HG03460 (cell line): ENCODE measurements at regions not wholly inside any gene's neighbourhood (a gene's known extent, or its start where the extent isn't known, plus 50 kb on each side); places are given as distances from the start of the nearest gene placed in this dataset.

Experiments used
- ATAC-seq: cut with Tn5 transposase; IDR thresholded peaks from one replicate; pipeline ENCODE4 v1.9.1; 2021; ENCODE audit not compliant: unreplicated experiment

DNA sequence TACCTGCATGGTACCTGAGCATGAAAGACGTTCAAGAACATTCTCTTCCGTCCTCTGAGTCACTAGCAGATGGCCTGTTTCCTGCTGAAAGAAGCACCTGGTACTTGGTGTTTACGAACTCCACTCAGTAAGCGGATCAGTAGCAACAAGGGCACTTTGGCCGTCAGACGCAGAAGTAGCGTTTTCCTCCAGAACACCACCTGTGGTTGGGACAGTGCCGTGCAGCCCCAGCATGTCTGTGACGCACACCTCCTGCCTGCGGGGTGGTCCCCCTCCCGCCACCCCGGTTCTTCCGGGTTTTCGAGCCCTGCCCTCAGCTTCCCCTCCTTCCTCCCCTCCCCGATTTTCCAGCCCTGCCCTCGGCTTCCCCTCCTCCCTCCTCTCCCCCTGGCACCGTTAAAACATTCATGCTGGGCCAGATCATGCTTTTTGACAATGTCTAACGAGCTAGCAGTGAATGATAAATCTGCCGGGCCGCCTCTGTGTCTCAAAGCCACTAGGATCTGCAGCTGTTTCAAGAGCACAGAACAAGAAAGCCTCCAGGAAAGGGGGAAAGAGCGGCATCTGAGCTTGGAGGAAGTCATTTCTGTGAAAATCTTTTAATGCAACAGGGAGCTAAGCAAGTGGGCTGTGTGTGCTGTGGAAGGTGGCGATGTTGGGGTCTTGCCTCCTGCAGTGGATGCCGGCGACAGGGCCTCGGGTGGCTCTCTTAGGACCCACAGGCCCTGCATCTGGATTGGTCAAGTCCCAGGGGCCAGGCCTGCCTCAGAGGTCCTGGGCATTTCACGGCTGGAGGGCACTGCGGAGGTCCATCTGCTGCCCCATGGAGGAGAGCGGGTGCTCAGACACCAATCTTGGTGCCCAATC, 207.9 kb downstream of the ERMARD start:
- ATAC-seq = peak; percentile 76

DNA sequence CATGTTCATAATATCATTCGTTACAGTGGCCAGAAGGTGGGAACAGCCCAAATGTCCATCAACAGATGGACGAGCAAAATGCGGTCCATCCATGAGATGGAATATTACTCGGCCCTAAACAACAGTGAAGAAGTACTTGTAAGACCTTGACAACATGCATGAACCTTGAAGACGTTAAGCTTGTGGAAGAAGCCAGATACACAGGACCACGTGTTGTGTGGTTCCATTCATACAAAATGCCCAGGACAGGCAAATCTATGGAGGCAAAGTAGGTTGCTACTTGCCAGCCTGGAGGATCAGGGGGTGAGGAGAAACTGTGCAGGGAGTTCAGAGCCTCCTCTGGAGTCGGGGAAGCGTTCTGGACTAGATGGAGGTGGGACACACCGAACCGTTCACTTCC, 207.1 kb downstream of the ERMARD start:
- no peak for ATAC-seq

DNA sequence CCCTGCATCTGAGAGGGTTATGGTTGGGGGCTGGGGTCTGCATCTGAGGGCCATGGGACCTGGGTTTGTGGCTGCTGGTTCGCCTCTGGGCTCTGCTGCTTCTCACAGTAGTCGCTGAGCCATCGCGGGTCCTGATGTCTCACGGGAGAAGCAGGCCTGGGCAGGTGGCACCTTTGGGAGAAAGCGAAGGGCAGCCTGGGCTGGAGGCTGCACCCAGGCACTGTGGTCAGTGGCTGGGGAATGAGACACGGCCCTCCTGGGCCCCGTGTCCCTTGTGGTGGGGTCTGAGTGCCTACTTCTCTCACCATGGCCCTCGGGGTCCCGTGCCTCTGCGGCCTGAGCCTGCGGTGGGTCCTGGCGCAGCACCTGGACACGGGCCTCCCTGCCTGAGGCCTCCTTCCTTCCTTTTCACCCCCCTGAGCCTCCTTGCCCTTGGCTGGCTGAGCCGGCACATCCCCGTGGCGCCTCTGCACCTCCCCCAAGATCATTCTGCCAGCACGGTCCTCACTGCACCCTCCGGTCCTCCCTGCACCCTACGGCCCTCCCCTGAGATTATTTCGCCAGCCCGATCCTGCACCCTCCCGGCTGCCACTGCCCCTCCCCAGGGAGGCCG, 206.0 kb downstream of the ERMARD start:
- ATAC-seq = no peak

DNA sequence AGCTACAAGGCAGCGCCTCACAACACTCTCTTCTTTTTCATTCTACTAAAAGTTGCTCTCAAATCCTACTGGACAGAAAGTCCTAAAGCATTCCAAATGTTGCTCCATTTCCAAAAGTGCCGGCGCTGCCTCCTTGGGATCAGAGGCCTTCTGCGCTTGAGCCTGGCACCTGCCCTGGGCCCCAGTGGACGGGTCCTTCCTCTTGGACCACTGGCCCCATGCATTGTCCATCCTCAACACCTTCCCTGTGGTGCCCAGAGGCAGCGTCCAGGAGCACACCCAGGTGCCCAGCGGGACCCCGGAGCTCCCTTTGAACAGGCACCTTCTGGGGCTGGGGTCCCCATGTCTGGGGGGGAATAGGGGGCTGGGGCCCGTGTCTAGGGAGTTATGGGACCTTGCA, 205.2 kb downstream of the ERMARD start:
- ATAC-seq = no peak

DNA sequence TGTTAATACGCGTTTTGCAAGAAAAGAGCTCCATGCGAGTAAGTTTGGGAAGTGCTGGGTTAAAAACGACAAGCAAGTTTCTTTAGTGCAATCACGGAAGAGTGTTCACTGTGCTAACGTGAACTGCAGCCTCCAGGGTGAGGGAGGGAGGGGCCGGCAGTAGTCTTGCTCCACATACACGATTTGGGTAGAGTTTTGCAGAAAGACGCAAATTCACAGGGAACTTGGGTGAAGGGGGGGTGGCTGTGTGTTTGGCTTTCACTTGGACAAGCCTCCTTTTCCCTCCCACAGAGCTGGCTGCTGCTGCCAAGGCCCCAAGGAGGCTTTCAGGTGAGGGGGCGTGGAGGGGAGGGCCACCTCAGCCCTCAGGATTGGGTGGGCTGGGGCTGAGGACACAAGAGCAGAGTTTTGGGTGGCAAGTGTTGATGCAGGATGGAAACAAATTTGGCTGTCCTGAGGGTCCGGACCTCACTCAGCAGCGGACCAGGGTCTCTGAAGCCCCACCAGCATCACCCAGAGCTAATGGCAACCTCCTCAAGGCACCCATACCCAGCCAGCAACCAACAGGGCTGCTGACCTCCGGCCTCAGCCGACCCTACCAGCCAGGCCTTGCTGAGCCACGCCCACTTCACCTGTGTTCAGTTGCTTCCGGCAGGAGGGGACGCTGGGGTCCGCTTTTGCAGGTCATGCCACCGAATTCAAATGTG, 204.5 kb downstream of the ERMARD start:
- no peak for ATAC-seq

DNA sequence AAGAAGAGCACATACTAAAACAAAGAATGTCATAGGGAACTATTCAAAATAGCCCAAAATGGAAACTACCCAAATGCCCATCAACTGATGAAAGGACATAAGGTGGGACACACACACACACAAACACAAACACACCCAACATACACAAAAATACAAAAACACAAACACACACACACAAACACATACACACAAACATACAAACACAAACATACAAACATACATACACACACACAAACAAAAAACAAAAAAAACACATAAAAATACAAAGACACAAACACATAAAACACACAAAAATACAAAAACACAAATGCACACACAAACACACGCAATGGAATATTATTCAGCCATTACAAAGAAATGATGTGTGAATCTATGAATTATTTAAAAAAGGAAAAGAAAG, 203.6 kb downstream of the ERMARD start:
- no peak for ATAC-seq

DNA sequence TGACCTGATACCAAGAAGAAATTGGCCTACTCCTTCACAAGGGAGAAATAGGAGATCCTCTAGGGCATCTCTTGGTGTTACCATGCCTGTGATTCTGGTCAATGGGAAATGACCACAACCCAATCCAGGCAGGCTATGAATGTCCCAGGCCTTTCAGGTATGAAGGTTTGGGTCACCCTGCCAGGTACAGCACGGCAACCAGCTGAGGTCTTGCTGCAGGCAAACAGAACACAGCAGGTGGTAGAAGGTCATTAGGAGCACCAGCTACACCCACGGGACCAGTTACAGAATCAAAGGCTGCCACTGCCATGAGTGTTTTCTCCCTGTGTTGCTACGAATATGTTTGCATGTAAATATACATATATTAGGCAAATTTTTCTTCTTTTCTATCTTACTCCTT, 202.3 kb downstream of the ERMARD start:
- ATAC-seq = no peak

DNA sequence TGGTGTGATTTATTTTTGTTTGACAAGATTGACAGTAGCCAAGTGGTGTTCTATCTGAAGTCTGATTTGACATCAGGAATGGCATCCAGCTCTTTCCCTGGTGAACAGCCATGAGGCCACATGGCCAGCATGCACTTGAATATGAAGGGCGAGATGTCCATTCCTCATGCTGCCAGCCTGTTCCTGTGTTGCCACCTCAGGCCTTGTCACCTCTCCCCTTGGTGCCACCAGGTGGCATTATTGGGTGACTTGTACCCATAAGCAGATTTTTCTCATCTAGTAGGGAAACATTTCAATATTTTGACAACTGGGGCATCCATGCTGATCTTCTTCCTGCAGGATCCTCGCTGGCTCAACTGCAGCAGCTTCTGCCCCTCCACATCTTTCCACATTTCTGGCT, 199.1 kb downstream of the ERMARD start:
- ATAC-seq = no peak

DNA sequence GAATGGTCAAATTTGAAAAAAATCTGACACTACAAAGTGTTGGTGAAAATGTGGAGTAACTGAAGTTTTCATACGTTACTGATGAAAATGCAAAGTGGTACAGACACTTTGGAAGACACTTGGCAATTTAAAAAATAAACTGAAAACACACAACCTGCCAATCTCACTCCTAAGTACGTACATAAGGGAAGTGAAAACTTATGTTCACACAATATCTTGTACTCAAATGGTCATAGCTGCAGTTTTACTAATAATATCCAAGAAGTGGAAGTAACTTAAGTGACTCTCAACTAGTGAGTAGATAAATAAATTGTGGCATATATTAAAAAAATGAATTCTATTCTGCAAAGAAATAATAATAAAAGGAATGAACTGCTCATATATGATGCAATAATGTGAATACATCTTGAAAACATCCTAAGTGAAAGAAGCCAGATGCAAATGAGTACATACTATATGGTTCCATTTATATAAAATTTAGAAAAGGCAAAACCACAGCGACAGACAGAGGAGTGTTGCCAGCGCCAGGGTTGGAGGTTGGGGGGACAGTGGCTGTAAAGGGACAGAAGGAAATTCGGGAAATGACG, 198.2 kb downstream of the ERMARD start:
- no peak for ATAC-seq

DNA sequence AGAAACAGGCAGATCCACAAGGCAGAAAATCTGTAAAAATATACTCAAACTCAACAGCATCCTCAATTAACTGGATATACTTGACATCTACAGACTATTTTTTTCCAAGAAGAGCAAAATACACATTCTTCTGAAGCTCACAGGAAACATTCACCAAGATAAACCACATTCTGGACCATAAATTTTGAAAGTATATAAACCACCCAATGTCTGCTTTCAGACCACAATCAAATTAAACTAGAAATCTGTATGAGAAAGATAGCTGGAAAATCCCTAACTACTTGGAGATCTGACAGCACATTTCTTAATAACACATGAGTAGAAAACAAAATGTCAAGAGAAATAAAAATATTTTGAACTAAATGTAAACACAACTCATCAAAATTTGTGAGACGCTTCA, 195.5 kb downstream of the ERMARD start:
- no peak for ATAC-seq

DNA sequence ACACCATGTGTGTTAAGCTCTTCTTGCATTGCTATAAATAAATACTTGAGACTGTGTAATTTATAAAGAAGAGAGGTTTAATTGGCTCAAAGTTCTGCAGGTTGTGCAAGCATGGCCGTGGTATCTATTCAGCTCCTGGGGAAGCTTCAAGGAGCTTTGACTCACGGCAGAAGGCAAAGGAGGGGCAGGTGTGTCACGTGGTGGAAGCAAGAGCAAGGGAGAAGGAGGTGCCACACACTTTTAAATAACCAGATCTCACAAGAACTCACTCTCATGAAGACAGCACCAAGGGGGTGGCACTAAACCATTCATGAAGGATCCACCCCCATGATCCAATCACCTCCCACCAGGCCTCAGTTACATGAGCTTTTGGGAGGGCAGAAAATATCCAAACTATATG, 193.7 kb downstream of the ERMARD start:
- ATAC-seq = no peak

DNA sequence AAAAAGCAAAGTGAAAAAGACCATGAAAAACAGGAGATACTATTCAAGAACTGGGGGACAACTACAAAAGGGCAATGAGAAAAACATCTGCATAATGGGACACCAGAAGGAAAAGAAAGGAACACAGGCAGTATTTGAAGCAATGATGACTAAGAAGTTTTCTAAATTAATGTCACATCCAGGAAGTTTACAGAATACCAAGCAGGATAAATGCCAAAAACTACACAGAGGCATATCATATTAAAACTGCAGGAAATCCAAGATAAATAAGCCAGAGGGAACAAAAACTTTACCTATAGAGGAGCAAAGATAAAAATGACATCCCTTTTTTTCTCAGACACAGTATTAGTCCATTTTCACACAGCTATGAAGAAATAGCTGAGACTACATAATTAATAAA, 193.0 kb downstream of the ERMARD start:
- ATAC-seq = no peak

DNA sequence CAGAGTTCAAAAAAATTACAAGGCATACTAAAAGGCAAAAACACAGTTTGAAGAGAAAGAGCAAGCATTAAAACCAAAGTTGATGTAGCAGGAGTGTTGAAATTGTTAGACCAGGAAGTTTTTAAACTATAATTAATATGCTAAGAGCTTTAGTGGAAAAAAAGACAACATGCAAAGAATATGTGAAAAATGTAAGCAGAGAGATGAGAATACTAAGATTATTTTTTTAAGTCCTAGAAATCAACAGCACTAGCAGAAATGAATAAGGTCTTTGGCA, 192.6 kb downstream of the ERMARD start:
- no peak for ATAC-seq

DNA sequence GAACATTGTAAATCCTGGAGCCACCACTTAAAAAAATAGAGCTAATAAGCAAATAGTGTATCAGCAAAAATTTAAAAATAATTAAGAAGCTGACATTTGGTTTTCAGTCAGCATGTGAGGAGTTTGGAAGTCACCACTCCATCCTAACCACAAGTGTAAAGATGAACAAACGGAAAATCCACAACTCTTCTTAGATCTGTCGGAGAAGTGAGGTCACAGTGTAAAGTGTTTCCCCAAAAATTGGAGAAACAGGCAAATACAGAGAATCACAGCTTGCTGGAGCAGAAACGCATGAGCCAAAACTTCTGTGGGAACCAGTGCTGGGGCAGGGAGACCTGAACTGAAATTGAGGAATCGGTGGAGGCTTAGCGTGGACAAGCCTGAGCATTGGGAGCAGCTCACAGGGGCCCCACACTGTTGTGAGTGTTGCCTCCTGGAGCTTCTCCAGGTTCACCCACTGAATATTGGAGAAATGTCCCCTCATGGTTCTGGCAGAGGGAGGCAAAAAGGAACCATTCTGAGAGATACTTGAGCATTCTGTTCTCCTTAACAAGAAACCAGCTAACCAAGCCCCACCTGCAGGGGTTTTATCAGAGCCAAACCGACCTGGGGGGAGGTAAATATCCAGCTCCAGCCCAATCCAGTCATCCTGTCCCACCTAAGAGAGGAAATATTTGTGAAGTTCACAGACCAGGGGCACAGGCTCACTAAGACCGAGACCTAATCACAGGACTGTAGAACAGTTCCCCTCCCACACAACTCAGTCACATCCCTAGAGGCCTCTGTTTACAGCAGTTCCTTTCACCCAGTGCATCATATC, 192.0 kb downstream of the ERMARD start:
- no peak for ATAC-seq

DNA sequence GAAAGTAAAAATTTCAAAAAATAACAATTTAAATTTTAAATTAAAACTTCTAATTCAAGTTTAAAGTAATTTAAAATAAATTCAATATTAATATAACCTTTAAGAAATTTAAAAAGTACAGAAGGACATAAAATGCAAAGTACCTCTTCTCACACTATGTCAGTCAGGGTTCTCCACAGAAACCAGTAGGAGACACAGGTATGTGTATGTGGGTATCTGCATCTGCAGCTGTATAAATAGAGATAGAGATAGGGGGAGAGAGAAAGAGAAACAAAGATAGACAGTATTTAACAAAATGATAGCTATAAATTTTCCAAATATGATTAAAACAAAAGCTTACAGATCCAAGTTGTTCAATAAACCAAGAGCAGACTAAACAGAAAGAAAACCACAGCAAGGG, 190.8 kb downstream of the ERMARD start:
- ATAC-seq = no peak

DNA sequence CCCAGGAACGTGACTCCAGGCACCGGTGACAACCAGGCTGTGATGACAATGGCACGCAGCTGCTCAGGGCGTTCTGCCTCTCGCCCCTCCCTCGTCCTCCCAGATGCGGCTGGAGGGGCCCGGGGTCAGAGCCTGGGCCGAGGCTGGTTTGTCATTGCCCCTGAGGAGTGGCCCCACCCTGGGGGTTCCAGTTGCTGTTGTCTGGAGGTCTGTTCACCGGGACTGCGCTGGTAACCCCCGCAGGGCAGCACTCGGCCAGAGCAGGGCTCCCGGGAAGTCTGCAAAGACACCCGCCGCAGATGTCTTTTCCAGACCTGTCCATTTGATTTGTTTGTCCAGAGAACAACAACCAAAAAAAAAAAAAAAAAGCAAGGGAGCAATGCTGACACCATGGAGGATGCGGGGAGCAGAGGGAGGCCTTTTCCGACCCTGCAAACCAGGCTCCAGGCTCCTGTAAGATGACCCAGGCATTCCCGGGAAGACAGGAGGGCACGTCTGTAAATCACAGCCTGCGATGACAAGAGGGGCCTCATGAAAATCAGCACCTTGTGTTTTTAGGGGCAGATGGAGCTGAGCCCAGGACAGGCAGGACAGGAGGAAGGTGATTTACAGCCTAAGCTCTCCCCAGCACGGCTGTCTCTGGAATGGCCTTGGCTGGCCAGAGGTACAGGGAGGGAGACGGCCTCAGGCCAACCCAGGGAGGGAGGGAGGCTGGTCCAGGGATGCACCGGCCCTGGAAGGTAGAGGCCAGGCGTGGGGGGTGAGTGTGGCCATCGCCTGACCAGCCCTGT, 189.3 kb downstream of the ERMARD start:
- ATAC-seq = no peak

DNA sequence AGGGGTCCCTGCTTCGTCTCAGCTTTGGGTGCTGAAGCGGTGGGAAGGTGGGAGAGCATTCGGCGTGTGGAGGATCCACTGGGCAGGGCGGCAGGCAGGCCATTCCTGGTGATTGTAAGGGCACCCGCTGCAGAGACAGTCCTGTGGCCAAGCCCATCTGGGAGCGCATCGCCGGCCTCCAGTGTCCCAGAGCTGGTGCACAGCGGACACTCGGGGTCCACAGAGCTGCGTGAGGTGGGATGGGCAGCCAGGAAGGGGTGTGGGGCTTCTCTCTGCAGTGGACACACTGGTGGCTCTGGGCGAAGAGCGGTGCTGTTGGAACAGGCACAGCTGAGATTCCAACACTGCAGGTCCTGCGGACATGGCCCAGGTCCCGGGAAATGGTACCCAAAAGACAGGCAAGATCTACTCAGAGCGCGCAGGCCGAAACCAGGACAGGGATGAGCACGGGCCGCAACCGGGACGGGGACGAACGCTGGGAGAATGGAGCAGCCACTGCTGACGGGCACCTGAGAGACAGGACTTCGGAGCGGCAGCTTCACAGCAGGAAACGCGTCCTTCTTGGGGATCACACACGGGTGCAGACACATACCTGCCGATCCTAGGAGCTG, 188.2 kb downstream of the ERMARD start:
- ATAC-seq = no peak

DNA sequence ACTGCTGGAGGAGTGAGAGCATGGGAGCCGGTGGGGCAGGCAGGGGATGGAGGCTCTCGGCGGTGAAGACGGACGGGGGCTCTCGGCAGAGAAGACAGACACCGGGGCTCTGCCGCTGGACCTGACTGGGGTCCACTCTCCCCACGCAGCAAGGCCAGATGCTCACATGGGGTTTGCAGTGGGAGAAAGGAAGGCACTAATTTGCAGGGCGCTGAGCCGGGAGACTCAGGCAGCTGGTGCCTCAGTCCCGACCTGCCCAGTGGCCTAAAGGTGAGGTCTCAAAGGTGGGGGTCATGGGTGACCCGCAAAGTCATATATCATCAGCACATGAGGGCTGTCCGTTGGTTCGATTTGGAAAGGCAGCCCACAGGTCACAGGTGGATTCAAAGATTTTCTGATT, 187.3 kb downstream of the ERMARD start:
- no peak for ATAC-seq

DNA sequence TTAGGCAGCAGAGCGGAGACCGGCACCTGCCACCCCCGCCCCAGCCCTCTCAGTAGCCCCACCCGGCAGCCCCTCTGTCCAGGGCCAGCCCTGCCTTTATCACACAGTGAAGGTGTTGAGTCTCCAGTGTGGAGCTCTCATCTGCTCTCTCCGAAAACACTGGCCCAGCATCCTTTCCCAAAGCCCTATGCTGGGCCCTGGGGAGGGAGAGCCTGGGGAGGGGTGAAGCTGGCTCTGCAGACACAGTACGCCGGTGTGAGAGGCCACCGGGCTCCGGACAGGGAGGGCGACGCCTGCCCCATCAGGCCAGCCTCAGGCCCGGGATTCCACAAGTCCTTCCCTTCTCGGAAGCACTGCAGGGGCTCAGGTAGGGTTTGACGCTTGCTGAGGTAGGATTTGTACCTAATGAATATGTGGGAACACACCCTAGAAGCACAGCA, 186.9 kb downstream of the ERMARD start:
- no peak for ATAC-seq
